ENCODE measurements at regions not wholly inside any gene's neighbourhood (a gene's known extent, or its start where the extent isn't known, plus 50 kb on each side); places are given as distances from the start of the nearest gene placed in this dataset.

GRCh38 chr13:84446972-84447639 lies 564.8 kb upstream of the SLITRK1 start:
- Histone ChIP-seq H3K4me2 (ENCODE audit: low read length) (no peak overlapping the region), H3K4me3 (ENCODE audit: low read depth, low read length, poor library complexity, severe bottlenecking) (no peak overlapping the region), H3K9me2 (ENCODE audit: insufficient read depth, low read length) (no peaks in the 10 kb centered on the region), H3K27ac (ENCODE audit: low read depth, low read length, poor library complexity, severe bottlenecking) (no peak overlapping the region), H4K20me1 (ENCODE audit: insufficient read depth, low read length) (no peaks in the 10 kb centered on the region), H3K36me3 (ENCODE audit: insufficient read depth, low read length) (no peaks in the 10 kb centered on the region), H2AFZ (ENCODE audit: low read length) (no peak overlapping the region), H3K79me2 (ENCODE audit: insufficient read depth, low read depth, low read length) (no peaks in the 10 kb centered on the region), H3K4me1 (ENCODE audit: insufficient read depth, low read length, poor library complexity, severe bottlenecking) (no peaks in the 10 kb centered on the region), H3K9me3 (ENCODE audit: low read length) (no peaks in the 10 kb centered on the region)
- no peak for TF ChIP-seq CTCF (conservative IDR thresholded peaks at IDR 0.05; ENCODE audit: low read length)
- TF ChIP-seq EZH2phosphoT487 (IDR thresholded peaks at IDR 0.05; ENCODE audit: borderline replicate concordance, low read depth, low read length) = no peak
- POLR2A ChIA-PET = no interaction called here
- BruUV-seq (replicated peaks) = no TSS peak
- DNase-seq (ENCODE audit: low spot score) = no peak
- intact Hi-C loops (cut with micrococcal nuclease; ENCODE audit: unreplicated experiment) = no loop called here
- CTCF ChIA-PET (ENCODE audit: unreplicated experiment) = no interaction called here

- Histone ChIP-seq H4K20me1 (ENCODE audit: insufficient read depth, low read length) (no peaks in the 10 kb centered on the region), H3K79me2 (ENCODE audit: insufficient read depth, low read depth, low read length) (no peaks in the 10 kb centered on the region), H2AFZ (ENCODE audit: low read length) (no peak overlapping the region), H3K9me3 (ENCODE audit: low read length) (no peaks in the 10 kb centered on the region), H3K27ac (ENCODE audit: low read depth, low read length, poor library complexity, severe bottlenecking) (no peak overlapping the region), H3K36me3 (ENCODE audit: insufficient read depth, low read length) (no peaks in the 10 kb centered on the region), H3K4me3 (ENCODE audit: low read depth, low read length, poor library complexity, severe bottlenecking) (no peak overlapping the region), H3K4me1 (ENCODE audit: insufficient read depth, low read length, poor library complexity, severe bottlenecking) (no peaks in the 10 kb centered on the region), H3K9me2 (ENCODE audit: insufficient read depth, low read length) (no peaks in the 10 kb centered on the region), H3K4me2 (ENCODE audit: low read length) (no peak overlapping the region)
- POLR2A ChIA-PET = interaction anchor here (0.6 kb wide), 1 partner anchor 10 kb away, joined by 5 read pairs; no protein-coding TSS in a partner anchor
- CTCF ChIA-PET (ENCODE audit: unreplicated experiment) = no interaction called here
- TF ChIP-seq CTCF (conservative IDR thresholded peaks at IDR 0.05; ENCODE audit: low read length) (no peak), EZH2phosphoT487 (IDR thresholded peaks at IDR 0.05; ENCODE audit: borderline replicate concordance, low read depth, low read length) (no peak)
- DNase-seq (ENCODE audit: low spot score) = no peak
- intact Hi-C loops (cut with micrococcal nuclease; ENCODE audit: unreplicated experiment) = no loop called here
- BruUV-seq (replicated peaks) = no TSS peak
Observed at GRCh38 chr13:84445776-84446175, 563.5 kb upstream of the SLITRK1 start.

GRCh38 chr13:84443463-84443862 lies 561.2 kb upstream of the SLITRK1 start:
- Histone ChIP-seq H2AFZ (ENCODE audit: low read length) (no peak overlapping the region), H3K27ac (ENCODE audit: low read depth, low read length, poor library complexity, severe bottlenecking) (no peak overlapping the region), H3K4me2 (ENCODE audit: low read length) (no peak overlapping the region), H3K79me2 (ENCODE audit: insufficient read depth, low read depth, low read length) (no peaks in the 10 kb centered on the region), H3K36me3 (ENCODE audit: insufficient read depth, low read length) (no peaks in the 10 kb centered on the region), H3K9me3 (ENCODE audit: low read length) (no peaks in the 10 kb centered on the region), H3K9me2 (ENCODE audit: insufficient read depth, low read length) (no peaks in the 10 kb centered on the region), H4K20me1 (ENCODE audit: insufficient read depth, low read length) (no peaks in the 10 kb centered on the region), H3K4me3 (ENCODE audit: low read depth, low read length, poor library complexity, severe bottlenecking) (no peak overlapping the region), H3K4me1 (ENCODE audit: insufficient read depth, low read length, poor library complexity, severe bottlenecking) (no peaks in the 10 kb centered on the region)
- no peak for DNase-seq (ENCODE audit: low spot score)
- no peak for TF ChIP-seq CTCF (conservative IDR thresholded peaks at IDR 0.05; ENCODE audit: low read length)
- no peak for TF ChIP-seq EZH2phosphoT487 (IDR thresholded peaks at IDR 0.05; ENCODE audit: borderline replicate concordance, low read depth, low read length)
- BruUV-seq (replicated peaks) = no TSS peak
- CTCF ChIA-PET (ENCODE audit: unreplicated experiment) = no interaction called here
- intact Hi-C loops (cut with micrococcal nuclease; ENCODE audit: unreplicated experiment) = no loop called here
- POLR2A ChIA-PET = interaction anchor here (0.7 kb wide), 1 partner anchor 8 kb away, joined by 3 read pairs; no protein-coding TSS in a partner anchor
